GM12878 (cell line): ENCODE measurements at regions not wholly inside any gene's neighbourhood (a gene's known extent, or its start where the extent isn't known, plus 50 kb on each side); places are given as distances from the start of the nearest gene placed in this dataset.

Source experiments
- ATAC-seq: fragments of 200-7000 bp; cut with Tn5 transposase; 3 replicates; pipeline ENCODE4 v1.9.1; 2020; ENCODE audit warnings: mild to moderate bottlenecking, moderate library complexity
- BruUV-seq: library from RNA; stranded (reverse); fragments of 400-500 nt; replicated peaks from 2 replicates; lab custom pipeline; 2021; lab: Mats Ljungman, UMichigan
- CTCF ChIA-PET: fragments of 300-600 bp; sonication (Branson Sonifier 250); formaldehyde crosslinking; extraction: SDS; loops from one replicate; lab custom pipeline; 2021; ENCODE audit warnings: inconsistent platforms; lab: Yijun Ruan, JAX
- POLR2A ChIA-PET: fragments of 350-600 bp; formaldehyde crosslinking; extraction: SDS; loops from one replicate; lab custom pipeline; 2021; ENCODE audit warnings: inconsistent platforms; lab: Charles Lee
- RAD21 ChIA-PET: fragments of 300-600 bp; sonication (Branson Sonifier 250); formaldehyde crosslinking; loops from one replicate; lab custom pipeline; 2023; ENCODE audit warnings: antibody characterized with exemption; ENCODE audit not compliant: unreplicated experiment; lab: Charles Lee
- SMC1A ChIA-PET: fragments of 300-600 bp; sonication (Branson Sonifier 250); formaldehyde crosslinking; loops from one replicate; lab custom pipeline; 2023; ENCODE audit not compliant: unreplicated experiment, uncharacterized antibody; lab: Charles Lee
- DNase-seq: peaks from one replicate; pipeline ENCODE4 v3.0.0-alpha.2; 2011; ENCODE audit warnings: low read depth, low spot score
- FAIRE-seq: peaks from 3 replicates; lab custom pipeline; 2011; peaks lifted over from hg19 to GRCh38; lab: Jason Lieb, UNC
- H2AFZ ChIP-seq: 2 replicates; pipeline ENCODE4 v1.6.0; 2011; ENCODE audit warnings: low read depth, low read length, control low read depth; ENCODE audit not compliant: control insufficient read depth
- H3K27ac ChIP-seq: 2 replicates; pipeline ENCODE4 v1.5.1; 2011; ENCODE audit warnings: control low read depth; ENCODE audit not compliant: control insufficient read depth, insufficient read depth
- H3K27me3 ChIP-seq, 2 experiments: replicated peaks in 1 of 2; 2 replicates each; pipeline versions ENCODE4 v1.6.0 to v1.6.1; 2011; ENCODE audit warnings: low read length in 1 of 2; ENCODE audit not compliant: control insufficient read depth in 2 of 2, insufficient read depth in 2 of 2
- H3K36me3 ChIP-seq, 2 experiments: 2 replicates each; pipeline ENCODE4 v1.5.1; 2011; ENCODE audit warnings: low read length in 1 of 2; ENCODE audit not compliant: control insufficient read depth in 2 of 2, insufficient read depth in 2 of 2
- H3K4me1 ChIP-seq: 2 replicates; pipeline ENCODE4 v1.6.1; 2011; ENCODE audit warnings: mild to moderate bottlenecking, low read length, moderate library complexity, mixed read lengths; ENCODE audit not compliant: control insufficient read depth, insufficient read depth
- H3K4me2 ChIP-seq: 2 replicates; pipeline ENCODE4 v1.6.0; 2011; ENCODE audit warnings: control low read depth; ENCODE audit not compliant: control insufficient read depth, insufficient read depth
- H3K4me3 ChIP-seq: fragments of 200-600 bp; sonication (generic); 2 replicates; pipeline ENCODE4 v1.5.1; 2016
- H3K79me2 ChIP-seq: 2 replicates; pipeline ENCODE4 v1.6.0; 2011; ENCODE audit warnings: low read length; ENCODE audit not compliant: control insufficient read depth, insufficient read depth
- H3K9ac ChIP-seq: 2 replicates; pipeline ENCODE4 v1.8.0; 2011; ENCODE audit warnings: low read length, control low read depth, mixed read lengths; ENCODE audit not compliant: control insufficient read depth, insufficient read depth
- H3K9me3 ChIP-seq: replicated peaks from 3 replicates; pipeline ENCODE4 v1.5.1; 2011; ENCODE audit warnings: mild to moderate bottlenecking, low read length; ENCODE audit not compliant: control insufficient read depth, insufficient read depth
- H4K20me1 ChIP-seq: 2 replicates; pipeline ENCODE4 v1.6.0; 2011; ENCODE audit not compliant: control insufficient read depth, insufficient read depth
- ATF7 ChIP-seq: fragments of 450-650 bp; IDR thresholded peaks from 2 replicates; pipeline ENCODE4 v1.6.1; 2016; ENCODE audit warnings: low read depth, mild to moderate bottlenecking
- CBFB ChIP-seq: IDR thresholded peaks from 2 replicates; pipeline ENCODE4 v1.6.1; 2016; ENCODE audit warnings: antibody characterized with exemption, low read depth
- CHD2 ChIP-seq: IDR thresholded peaks from 2 replicates; pipeline ENCODE4 v1.6.1; 2011; ENCODE audit warnings: low read depth, low read length, improper control_type of control experiment, borderline replicate concordance
- HSF1 ChIP-seq: fragments of 150-350 bp; IDR thresholded peaks from 2 replicates; pipeline ENCODE4 v1.6.1; 2014; ENCODE audit warnings: mild to moderate bottlenecking, low read depth, low read length
- IKZF1 ChIP-seq: fragments of 450-650 bp; conservative IDR thresholded peaks from 2 replicates; pipeline ENCODE4 v1.6.1; 2017; ENCODE audit warnings: antibody characterized with exemption, mild to moderate bottlenecking
- JUNB ChIP-seq: IDR thresholded peaks from 2 replicates; pipeline ENCODE4 v1.6.1; 2016; ENCODE audit warnings: antibody characterized with exemption, mild to moderate bottlenecking
- KDM1A ChIP-seq: fragments of 200-600 bp; sonication (generic); IDR thresholded peaks from 2 replicates; pipeline ENCODE4 v1.6.1; 2016; ENCODE audit warnings: borderline replicate concordance
- POLR2AphosphoS2 ChIP-seq: IDR thresholded peaks from 2 replicates; pipeline ENCODE4 v1.6.1; 2011; ENCODE audit warnings: low read depth, mild to moderate bottlenecking, low read length, improper control_type of control experiment, moderate library complexity
- RFX5 ChIP-seq: IDR thresholded peaks from 2 replicates; pipeline ENCODE4 v1.6.1; 2011; ENCODE audit warnings: low read depth, low read length, improper control_type of control experiment
- YY1 ChIP-seq: IDR thresholded peaks from 2 replicates; pipeline ENCODE4 v1.6.1; 2011; ENCODE audit warnings: low read depth, mild to moderate bottlenecking, low read length
- WGBS: methylation state at CpG from one replicate; pipeline ENCODE4 v1.1.6; 2016; ENCODE audit warnings: low lambda C conversion rate; ENCODE audit not compliant: insufficient replicate concordance, insufficient coverage; ENCODE audit errors: missing lambda C conversion rate; 5-methylcytosine and 5-hydroxymethylcytosine counted together
- in situ Hi-C: fragments of 300-500 bp; cut with MboI; formaldehyde crosslinking; loops from 9 replicates; pipeline ENCODE4 v1.14.3; 2018; ENCODE audit warnings: mixed read lengths
- intact Hi-C: fragments of 100-400 bp; cut with micrococcal nuclease; formaldehyde crosslinking; loops from one replicate; pipeline ENCODE4 v1.14.2; 2022; ENCODE audit not compliant: unreplicated experiment
- TF ChIP-seq, protein P1 (sequence below): fragments of 450-650 bp; IDR thresholded peaks from 2 replicates; pipeline ENCODE4 v1.6.1; 2016; ENCODE audit warnings: mild to moderate bottlenecking
- TF ChIP-seq, protein P2 (sequence below): fragments of 450-650 bp; IDR thresholded peaks from 2 replicates; pipeline ENCODE4 v1.6.1; 2016; ENCODE audit warnings: mild to moderate bottlenecking, moderate library complexity, borderline replicate concordance

DNA sequence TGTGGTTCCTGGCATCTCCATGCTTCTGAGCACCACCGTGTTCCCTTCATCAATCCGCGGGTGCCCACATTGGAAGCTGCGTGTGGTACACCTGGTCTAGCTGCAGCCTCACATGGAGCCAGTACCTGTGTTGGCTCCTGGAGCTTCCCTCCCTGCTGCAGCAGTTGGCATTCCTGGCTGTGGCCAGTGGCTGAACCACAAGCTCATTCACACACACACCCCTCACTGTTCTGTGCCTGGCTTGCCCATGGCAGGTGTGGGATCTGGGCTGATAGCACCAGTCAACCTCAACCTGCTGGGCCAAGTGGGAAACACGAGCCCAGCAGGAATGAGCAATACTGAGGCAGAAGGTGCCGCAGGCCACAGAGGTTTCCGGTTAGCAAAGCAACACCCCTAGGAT, 256.2 kb upstream of the LRFN5 start:
- no peak for DNase-seq
- no peak for ATAC-seq
- ChIA-PET POLR2A (no interaction called here), SMC1A (no interaction called here), RAD21 (no interaction called here), CTCF (no interaction called here)
- no peak overlapping the region for H3K27ac ChIP-seq
- H3K36me3 ChIP-seq: no peaks in the 10 kb centered on the region
- H4K20me1 ChIP-seq: no peaks in the 10 kb centered on the region
- FAIRE-seq: no peak
- intact Hi-C loops: no loop called here
- TF ChIP-seq ATF7: no peak
- TF ChIP-seq RFX5: no peak
- TF ChIP-seq, protein P1, sequence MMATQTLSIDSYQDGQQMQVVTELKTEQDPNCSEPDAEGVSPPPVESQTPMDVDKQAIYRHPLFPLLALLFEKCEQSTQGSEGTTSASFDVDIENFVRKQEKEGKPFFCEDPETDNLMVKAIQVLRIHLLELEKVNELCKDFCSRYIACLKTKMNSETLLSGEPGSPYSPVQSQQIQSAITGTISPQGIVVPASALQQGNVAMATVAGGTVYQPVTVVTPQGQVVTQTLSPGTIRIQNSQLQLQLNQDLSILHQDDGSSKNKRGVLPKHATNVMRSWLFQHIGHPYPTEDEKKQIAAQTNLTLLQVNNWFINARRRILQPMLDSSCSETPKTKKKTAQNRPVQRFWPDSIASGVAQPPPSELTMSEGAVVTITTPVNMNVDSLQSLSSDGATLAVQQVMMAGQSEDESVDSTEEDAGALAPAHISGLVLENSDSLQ: no peak
- TF ChIP-seq HSF1: no peak
- TF ChIP-seq CBFB: no peak
- no peak for TF ChIP-seq YY1
- TF ChIP-seq, protein P2, sequence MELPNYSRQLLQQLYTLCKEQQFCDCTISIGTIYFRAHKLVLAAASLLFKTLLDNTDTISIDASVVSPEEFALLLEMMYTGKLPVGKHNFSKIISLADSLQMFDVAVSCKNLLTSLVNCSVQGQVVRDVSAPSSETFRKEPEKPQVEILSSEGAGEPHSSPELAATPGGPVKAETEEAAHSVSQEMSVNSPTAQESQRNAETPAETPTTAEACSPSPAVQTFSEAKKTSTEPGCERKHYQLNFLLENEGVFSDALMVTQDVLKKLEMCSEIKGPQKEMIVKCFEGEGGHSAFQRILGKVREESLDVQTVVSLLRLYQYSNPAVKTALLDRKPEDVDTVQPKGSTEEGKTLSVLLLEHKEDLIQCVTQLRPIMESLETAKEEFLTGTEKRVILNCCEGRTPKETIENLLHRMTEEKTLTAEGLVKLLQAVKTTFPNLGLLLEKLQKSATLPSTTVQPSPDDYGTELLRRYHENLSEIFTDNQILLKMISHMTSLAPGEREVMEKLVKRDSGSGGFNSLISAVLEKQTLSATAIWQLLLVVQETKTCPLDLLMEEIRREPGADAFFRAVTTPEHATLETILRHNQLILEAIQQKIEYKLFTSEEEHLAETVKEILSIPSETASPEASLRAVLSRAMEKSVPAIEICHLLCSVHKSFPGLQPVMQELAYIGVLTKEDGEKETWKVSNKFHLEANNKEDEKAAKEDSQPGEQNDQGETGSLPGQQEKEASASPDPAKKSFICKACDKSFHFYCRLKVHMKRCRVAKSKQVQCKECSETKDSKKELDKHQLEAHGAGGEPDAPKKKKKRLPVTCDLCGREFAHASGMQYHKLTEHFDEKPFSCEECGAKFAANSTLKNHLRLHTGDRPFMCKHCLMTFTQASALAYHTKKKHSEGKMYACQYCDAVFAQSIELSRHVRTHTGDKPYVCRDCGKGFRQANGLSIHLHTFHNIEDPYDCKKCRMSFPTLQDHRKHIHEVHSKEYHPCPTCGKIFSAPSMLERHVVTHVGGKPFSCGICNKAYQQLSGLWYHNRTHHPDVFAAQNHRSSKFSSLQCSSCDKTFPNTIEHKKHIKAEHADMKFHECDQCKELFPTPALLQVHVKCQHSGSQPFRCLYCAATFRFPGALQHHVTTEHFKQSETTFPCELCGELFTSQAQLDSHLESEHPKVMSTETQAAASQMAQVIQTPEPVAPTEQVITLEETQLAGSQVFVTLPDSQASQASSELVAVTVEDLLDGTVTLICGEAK: no peak
- no peak for TF ChIP-seq KDM1A
- TF ChIP-seq JUNB: no peak
- TF ChIP-seq POLR2AphosphoS2: no peak
- no peak for TF ChIP-seq CHD2
- no peak for TF ChIP-seq IKZF1
- in situ Hi-C loops: no loop called here
- H3K27me3 ChIP-seq: no peaks in the 10 kb centered on the region
- H3K4me1 ChIP-seq: no peaks in the 10 kb centered on the region
- H3K4me2 ChIP-seq: no peak overlapping the region
- no peak overlapping the region for H3K9ac ChIP-seq
- H2AFZ ChIP-seq: no peak overlapping the region
- H3K9me3 ChIP-seq: no peaks in the 10 kb centered on the region
- no TSS peak for BruUV-seq
- no peak overlapping the region for H3K4me3 ChIP-seq
- 64% methylated on average over 7 of the region's 7 CpGs for WGBS
- no peaks in the 10 kb centered on the region for H3K79me2 ChIP-seq
